ENCODE measurements at regions not wholly inside any gene's neighbourhood (a gene's known extent, or its start where the extent isn't known, plus 50 kb on each side); places are given as distances from the start of the nearest gene placed in this dataset.

- ChIA-PET RAD21 (ENCODE audit: low non-redundant PET in 1 of 2, low total read pairs in 2 of 2, uncharacterized antibody in 2 of 2, unreplicated experiment in 2 of 2) (no interaction called here), CTCF (no interaction called here), POLR2A (no interaction called here)
- no peaks in the 10 kb centered on the region for H3K9me3 ChIP-seq (ENCODE audit: control insufficient read depth in 1 of 2, insufficient read depth in 1 of 2, low read depth in 1 of 2, low read length in 2 of 2)
- no peak overlapping the region for H2AFZ ChIP-seq (ENCODE audit: low read depth, low read length, poor library complexity, severe bottlenecking)
- H3K27ac ChIP-seq (ENCODE audit: low read depth, low read length) = no peak overlapping the region
- ATAC-seq (no peak), DNase-seq (ENCODE audit: low read depth, low spot score) (no peak)
- H4K20me1 ChIP-seq (ENCODE audit: insufficient read depth) = no peaks in the 10 kb centered on the region
- no peaks in the 10 kb centered on the region for H3K4me1 ChIP-seq (ENCODE audit: control insufficient read depth in 1 of 2, insufficient read depth in 2 of 2, low read length in 2 of 2)
- no peak overlapping the region for H3K4me2 ChIP-seq (ENCODE audit: low read length)
- no peak overlapping the region for H3K9ac ChIP-seq (ENCODE audit: low read length)
- intact Hi-C loops (cut with micrococcal nuclease) = no loop called here
- no TSS peak for BruUV-seq (replicated peaks)
- TF ChIP-seq CEBPB (IDR thresholded peaks at IDR 0.05; ENCODE audit: low read depth) = no peak
- TF ChIP-seq FOSL1 (IDR thresholded peaks at IDR 0.05; ENCODE audit: low read depth) = no peak
- H3K9me2 ChIP-seq (ENCODE audit: insufficient read depth) = no peaks in the 10 kb centered on the region
- no peaks in the 10 kb centered on the region for H3K79me2 ChIP-seq (ENCODE audit: insufficient read depth, low read length)
- H3K4me3 ChIP-seq (replicated peaks in 1 of 2; ENCODE audit: low read depth in 1 of 2, low read length in 2 of 2) = no peak overlapping the region
- no peaks in the 10 kb centered on the region for H3K36me3 ChIP-seq (ENCODE audit: control insufficient read depth in 1 of 2, insufficient read depth in 2 of 2, low read length in 2 of 2)
- H3K27me3 ChIP-seq (ENCODE audit: insufficient read depth, low read length) = no peaks in the 10 kb centered on the region
Measured at GRCh38 chr2:183409662-183410061, 285.4 kb downstream of the NUP35 start.

GRCh38 chr2:183416753-183417152, 292.5 kb downstream of the NUP35 start:
- no peak overlapping the region for H3K4me3 ChIP-seq (replicated peaks in 1 of 2; ENCODE audit: low read depth in 1 of 2, low read length in 2 of 2)
- no peaks in the 10 kb centered on the region for H3K4me1 ChIP-seq (ENCODE audit: control insufficient read depth in 1 of 2, insufficient read depth in 2 of 2, low read length in 2 of 2)
- H3K9ac ChIP-seq (ENCODE audit: low read length) = no peak overlapping the region
- ChIA-PET POLR2A (no interaction called here), CTCF (no interaction called here), RAD21 (ENCODE audit: low non-redundant PET in 1 of 2, low total read pairs in 2 of 2, uncharacterized antibody in 2 of 2, unreplicated experiment in 2 of 2) (no interaction called here)
- H3K79me2 ChIP-seq (ENCODE audit: insufficient read depth, low read length) = no peaks in the 10 kb centered on the region
- TF ChIP-seq SIN3A (IDR thresholded peaks at IDR 0.05; ENCODE audit: low read depth) (no peak), TCF7L2 (IDR thresholded peaks at IDR 0.05; ENCODE audit: borderline replicate concordance, extremely low read depth, insufficient read depth, insufficient read length) (no peak), EGR1 (IDR thresholded peaks at IDR 0.05; ENCODE audit: low read depth) (no peak), ELF1 (IDR thresholded peaks at IDR 0.05; ENCODE audit: borderline replicate concordance, low read depth) (no peak), RAD21 (IDR thresholded peaks at IDR 0.05; ENCODE audit: low read depth) (no peak), CEBPB (IDR thresholded peaks at IDR 0.05; ENCODE audit: low read depth) (no peak)
- no peaks in the 10 kb centered on the region for H3K27me3 ChIP-seq (ENCODE audit: insufficient read depth, low read length)
- H3K4me2 ChIP-seq (ENCODE audit: low read length) = no peak overlapping the region
- no peak overlapping the region for H3K27ac ChIP-seq (ENCODE audit: low read depth, low read length)
- no peak for DNase-seq (ENCODE audit: low read depth, low spot score)
- H3K9me3 ChIP-seq (ENCODE audit: control insufficient read depth in 1 of 2, insufficient read depth in 1 of 2, low read depth in 1 of 2, low read length in 2 of 2) = no peaks in the 10 kb centered on the region
- no peaks in the 10 kb centered on the region for H3K36me3 ChIP-seq (ENCODE audit: control insufficient read depth in 1 of 2, insufficient read depth in 2 of 2, low read length in 2 of 2)
- no peak overlapping the region for H2AFZ ChIP-seq (ENCODE audit: low read depth, low read length, poor library complexity, severe bottlenecking)
- no peaks in the 10 kb centered on the region for H4K20me1 ChIP-seq (ENCODE audit: insufficient read depth)
- intact Hi-C loops (cut with micrococcal nuclease) = no loop called here
- no peak for ATAC-seq
- H3K9me2 ChIP-seq (ENCODE audit: insufficient read depth) = no peaks in the 10 kb centered on the region
- no TSS peak for BruUV-seq (replicated peaks)
